GM12878 (cell line): ENCODE measurements at regions not wholly inside any gene's neighbourhood (a gene's known extent, or its start where the extent isn't known, plus 50 kb on each side); places are given as distances from the start of the nearest gene placed in this dataset.

ENCODE experiments used
- ATAC-seq: fragments of 200-7000 bp; cut with Tn5 transposase; 3 replicates; pipeline ENCODE4 v1.9.1; 2020; ENCODE audit warnings: mild to moderate bottlenecking, moderate library complexity
- BruUV-seq: library from RNA; stranded (reverse); fragments of 400-500 nt; replicated peaks from 2 replicates; lab custom pipeline; 2021; lab: Mats Ljungman, UMichigan
- CTCF ChIA-PET: fragments of 300-600 bp; sonication (Branson Sonifier 250); formaldehyde crosslinking; extraction: SDS; loops from one replicate; lab custom pipeline; 2021; ENCODE audit warnings: inconsistent platforms; lab: Yijun Ruan, JAX
- POLR2A ChIA-PET: fragments of 350-600 bp; formaldehyde crosslinking; extraction: SDS; loops from one replicate; lab custom pipeline; 2021; ENCODE audit warnings: inconsistent platforms; lab: Charles Lee
- RAD21 ChIA-PET: fragments of 300-600 bp; sonication (Branson Sonifier 250); formaldehyde crosslinking; loops from one replicate; lab custom pipeline; 2023; ENCODE audit warnings: antibody characterized with exemption; ENCODE audit not compliant: unreplicated experiment; lab: Charles Lee
- SMC1A ChIA-PET: fragments of 300-600 bp; sonication (Branson Sonifier 250); formaldehyde crosslinking; loops from one replicate; lab custom pipeline; 2023; ENCODE audit not compliant: unreplicated experiment, uncharacterized antibody; lab: Charles Lee
- DNase-seq: peaks from one replicate; pipeline ENCODE4 v3.0.0-alpha.2; 2011; ENCODE audit warnings: low read depth, low spot score
- FAIRE-seq: peaks from 3 replicates; lab custom pipeline; 2011; peaks lifted over from hg19 to GRCh38; lab: Jason Lieb, UNC
- H2AFZ ChIP-seq: 2 replicates; pipeline ENCODE4 v1.6.0; 2011; ENCODE audit warnings: low read depth, low read length, control low read depth; ENCODE audit not compliant: control insufficient read depth
- H3K27ac ChIP-seq: 2 replicates; pipeline ENCODE4 v1.5.1; 2011; ENCODE audit warnings: control low read depth; ENCODE audit not compliant: control insufficient read depth, insufficient read depth
- H3K27me3 ChIP-seq, 2 experiments: replicated peaks in 1 of 2; 2 replicates each; pipeline versions ENCODE4 v1.6.0 to v1.6.1; 2011; ENCODE audit warnings: low read length in 1 of 2; ENCODE audit not compliant: control insufficient read depth in 2 of 2, insufficient read depth in 2 of 2
- H3K36me3 ChIP-seq, 2 experiments: 2 replicates each; pipeline ENCODE4 v1.5.1; 2011; ENCODE audit warnings: low read length in 1 of 2; ENCODE audit not compliant: control insufficient read depth in 2 of 2, insufficient read depth in 2 of 2
- H3K4me1 ChIP-seq: 2 replicates; pipeline ENCODE4 v1.6.1; 2011; ENCODE audit warnings: mild to moderate bottlenecking, low read length, moderate library complexity, mixed read lengths; ENCODE audit not compliant: control insufficient read depth, insufficient read depth
- H3K4me2 ChIP-seq: 2 replicates; pipeline ENCODE4 v1.6.0; 2011; ENCODE audit warnings: control low read depth; ENCODE audit not compliant: control insufficient read depth, insufficient read depth
- H3K4me3 ChIP-seq: fragments of 200-600 bp; sonication (generic); 2 replicates; pipeline ENCODE4 v1.5.1; 2016
- H3K79me2 ChIP-seq: 2 replicates; pipeline ENCODE4 v1.6.0; 2011; ENCODE audit warnings: low read length; ENCODE audit not compliant: control insufficient read depth, insufficient read depth
- H3K9ac ChIP-seq: 2 replicates; pipeline ENCODE4 v1.8.0; 2011; ENCODE audit warnings: low read length, control low read depth, mixed read lengths; ENCODE audit not compliant: control insufficient read depth, insufficient read depth
- H3K9me3 ChIP-seq: replicated peaks from 3 replicates; pipeline ENCODE4 v1.5.1; 2011; ENCODE audit warnings: mild to moderate bottlenecking, low read length; ENCODE audit not compliant: control insufficient read depth, insufficient read depth
- H4K20me1 ChIP-seq: 2 replicates; pipeline ENCODE4 v1.6.0; 2011; ENCODE audit not compliant: control insufficient read depth, insufficient read depth
- BCL3 ChIP-seq: IDR thresholded peaks from 2 replicates; pipeline ENCODE4 v1.6.1; 2011; ENCODE audit warnings: borderline replicate concordance, low read depth, mild to moderate bottlenecking, moderate library complexity, low read length; ENCODE audit not compliant: insufficient read depth, poor library complexity, severe bottlenecking
- BRCA1 ChIP-seq: IDR thresholded peaks from 2 replicates; pipeline ENCODE4 v1.6.1; 2011; ENCODE audit warnings: low read depth, low read length, improper control_type of control experiment
- CBFB ChIP-seq: IDR thresholded peaks from 2 replicates; pipeline ENCODE4 v1.6.1; 2016; ENCODE audit warnings: antibody characterized with exemption, low read depth
- HDAC2 ChIP-seq: fragments of 200-600 bp; sonication (generic); IDR thresholded peaks from 2 replicates; pipeline ENCODE4 v1.6.1; 2017
- HSF1 ChIP-seq: fragments of 150-350 bp; IDR thresholded peaks from 2 replicates; pipeline ENCODE4 v1.6.1; 2014; ENCODE audit warnings: mild to moderate bottlenecking, low read depth, low read length
- POU2F2 ChIP-seq: IDR thresholded peaks from 3 replicates; pipeline ENCODE4 v1.6.1; 2011; ENCODE audit warnings: low read depth, mild to moderate bottlenecking, low read length, borderline replicate concordance
- RAD21 ChIP-seq: IDR thresholded peaks from 2 replicates; pipeline ENCODE4 v1.6.1; 2011; ENCODE audit warnings: mild to moderate bottlenecking, low read depth, low read length, moderate library complexity; ENCODE audit not compliant: insufficient read depth
- RB1 ChIP-seq: fragments of 450-650 bp; formaldehyde crosslinking; IDR thresholded peaks from 2 replicates; pipeline ENCODE4 v1.6.1; 2017; ENCODE audit warnings: mild to moderate bottlenecking, borderline replicate concordance
- RUNX3 ChIP-seq: IDR thresholded peaks from 2 replicates; pipeline ENCODE4 v1.6.1; 2012; ENCODE audit warnings: low read length, inconsistent platforms
- TAF1 ChIP-seq: IDR thresholded peaks from 2 replicates; pipeline ENCODE4 v1.6.1; 2011; ENCODE audit warnings: mild to moderate bottlenecking, low read depth, low read length, borderline replicate concordance
- TCF7 ChIP-seq: IDR thresholded peaks from 2 replicates; pipeline ENCODE4 v1.6.1; 2014; ENCODE audit warnings: antibody characterized with exemption, borderline replicate concordance
- ZNF217 ChIP-seq: fragments of 450-650 bp; IDR thresholded peaks from 2 replicates; pipeline ENCODE4 v1.6.1; 2017; ENCODE audit warnings: antibody characterized with exemption, mild to moderate bottlenecking
- ZNF622 ChIP-seq: fragments of 450-650 bp; IDR thresholded peaks from 2 replicates; pipeline ENCODE4 v1.6.1; 2017; ENCODE audit warnings: mild to moderate bottlenecking, inconsistent platforms
- WGBS: methylation state at CpG from one replicate; pipeline ENCODE4 v1.1.6; 2016; ENCODE audit warnings: low lambda C conversion rate; ENCODE audit not compliant: insufficient replicate concordance, insufficient coverage; ENCODE audit errors: missing lambda C conversion rate; 5-methylcytosine and 5-hydroxymethylcytosine counted together
- in situ Hi-C: fragments of 300-500 bp; cut with MboI; formaldehyde crosslinking; loops from 9 replicates; pipeline ENCODE4 v1.14.3; 2018; ENCODE audit warnings: mixed read lengths
- intact Hi-C: fragments of 100-400 bp; cut with micrococcal nuclease; formaldehyde crosslinking; loops from one replicate; pipeline ENCODE4 v1.14.2; 2022; ENCODE audit not compliant: unreplicated experiment
- TF ChIP-seq, protein P1 (sequence below): fragments of 450-650 bp; formaldehyde crosslinking; IDR thresholded peaks from 2 replicates; pipeline ENCODE4 v1.4.0; 2022; ENCODE audit warnings: mild to moderate bottlenecking, moderate library complexity
- TF ChIP-seq, protein P2 (sequence below): IDR thresholded peaks from 2 replicates; pipeline ENCODE4 v1.6.1; 2012; ENCODE audit warnings: low read depth, low read length, improper control_type of control experiment

DNA sequence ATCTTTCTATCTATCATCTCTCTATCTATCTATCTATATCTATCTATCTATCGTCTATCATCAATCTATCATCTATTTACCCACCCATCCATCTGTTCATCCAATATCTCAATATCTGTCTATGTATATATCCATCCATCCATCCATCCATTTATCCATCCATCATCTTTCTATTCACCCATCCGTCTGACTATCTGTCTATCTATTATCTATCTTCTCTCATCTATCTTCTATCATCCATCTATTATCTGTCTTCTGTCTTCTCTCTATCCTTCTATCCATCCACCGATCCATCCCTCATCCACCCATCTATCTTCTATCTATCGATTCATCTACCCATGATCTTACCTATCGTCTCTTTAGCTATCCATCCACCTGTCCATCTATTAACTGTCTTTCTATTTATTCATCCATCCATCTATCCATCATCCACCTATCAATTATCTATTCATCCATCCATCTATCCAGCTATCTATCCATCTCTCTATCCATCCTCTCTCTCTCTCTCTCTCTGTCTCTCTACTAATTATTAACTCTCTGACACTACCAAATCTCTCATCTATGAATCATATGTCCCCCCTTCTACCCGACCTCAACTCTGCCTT is 89.1 kb downstream of the DHCR7 start:
- WGBS = 29% methylated on average over 6 of the region's 6 CpGs
- RAD21 ChIA-PET = no interaction called here

More for the DNA sequence above, 89.1 kb downstream of the DHCR7 start:
- FAIRE-seq (no peak), DNase-seq (no peak), ATAC-seq (no peak)
- H3K4me2 ChIP-seq = no peak overlapping the region
- H3K27ac ChIP-seq = no peak overlapping the region
- H3K79me2 ChIP-seq = no peaks in the 10 kb centered on the region
- ChIA-PET SMC1A (no interaction called here), CTCF (no interaction called here), POLR2A (no interaction called here)
- no peaks in the 10 kb centered on the region; the same call in 1 of the 3 replicates for H3K9me3 ChIP-seq
- H3K4me1 ChIP-seq = no peaks in the 10 kb centered on the region; the same call in 1 of the 2 replicates
- H3K4me3 ChIP-seq = no peak overlapping the region
- no peaks in the 10 kb centered on the region for H4K20me1 ChIP-seq
- TF ChIP-seq, protein P1, sequence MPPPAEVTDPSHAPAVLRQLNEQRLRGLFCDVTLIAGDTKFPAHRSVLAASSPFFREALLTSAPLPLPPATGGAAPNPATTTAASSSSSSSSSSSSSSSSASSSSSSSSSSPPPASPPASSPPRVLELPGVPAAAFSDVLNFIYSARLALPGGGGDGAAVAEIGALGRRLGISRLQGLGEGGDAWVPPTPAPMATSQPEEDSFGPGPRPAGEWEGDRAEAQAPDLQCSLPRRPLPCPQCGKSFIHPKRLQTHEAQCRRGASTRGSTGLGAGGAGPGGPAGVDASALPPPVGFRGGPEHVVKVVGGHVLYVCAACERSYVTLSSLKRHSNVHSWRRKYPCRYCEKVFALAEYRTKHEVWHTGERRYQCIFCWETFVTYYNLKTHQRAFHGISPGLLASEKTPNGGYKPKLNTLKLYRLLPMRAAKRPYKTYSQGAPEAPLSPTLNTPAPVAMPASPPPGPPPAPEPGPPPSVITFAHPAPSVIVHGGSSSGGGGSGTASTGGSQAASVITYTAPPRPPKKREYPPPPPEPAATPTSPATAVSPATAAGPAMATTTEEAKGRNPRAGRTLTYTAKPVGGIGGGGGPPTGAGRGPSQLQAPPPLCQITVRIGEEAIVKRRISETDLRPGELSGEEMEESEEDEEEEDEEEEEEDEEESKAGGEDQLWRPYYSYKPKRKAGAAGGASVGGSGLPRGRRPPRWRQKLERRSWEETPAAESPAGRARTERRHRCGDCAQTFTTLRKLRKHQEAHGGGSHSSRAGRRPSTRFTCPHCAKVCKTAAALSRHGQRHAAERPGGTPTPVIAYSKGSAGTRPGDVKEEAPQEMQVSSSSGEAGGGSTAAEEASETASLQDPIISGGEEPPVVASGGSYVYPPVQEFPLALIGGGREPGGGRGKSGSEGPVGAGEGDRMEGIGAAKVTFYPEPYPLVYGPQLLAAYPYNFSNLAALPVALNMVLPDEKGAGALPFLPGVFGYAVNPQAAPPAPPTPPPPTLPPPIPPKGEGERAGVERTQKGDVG (CRISPR knock-in tag) = no peak
- TF ChIP-seq RB1 (no peak), TAF1 (no peak), CBFB (no peak), BCL3 (no peak), RAD21 (no peak), HDAC2 (no peak), POU2F2 (no peak), ZNF622 (no peak), HSF1 (no peak), TCF7 (no peak), BRCA1 (no peak), RUNX3 (no peak), ZNF217 (no peak)
- TF ChIP-seq, protein P2, sequence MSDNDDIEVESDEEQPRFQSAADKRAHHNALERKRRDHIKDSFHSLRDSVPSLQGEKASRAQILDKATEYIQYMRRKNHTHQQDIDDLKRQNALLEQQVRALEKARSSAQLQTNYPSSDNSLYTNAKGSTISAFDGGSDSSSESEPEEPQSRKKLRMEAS = no peak
- no TSS peak for BruUV-seq
- no peaks in the 10 kb centered on the region for H3K36me3 ChIP-seq
- H2AFZ ChIP-seq = no peak overlapping the region
- H3K27me3 ChIP-seq = no peaks in the 10 kb centered on the region; a peak in 2 of 4 replicates
- in situ Hi-C loops (no loop called here), intact Hi-C loops (no loop called here)
- no peak overlapping the region for H3K9ac ChIP-seq
